Peyer's patch (tissue), 4 donors: ENCODE measurements at regions not wholly inside any gene's neighbourhood (a gene's known extent, or its start where the extent isn't known, plus 50 kb on each side); places are given as distances from the start of the nearest gene placed in this dataset.

Experiments
- CTCF ChIP-seq, 6 experiments: fragments of 450-650 bp in 4 of 6; fragments of 200-600 bp in 2 of 6; sonication (generic) in 1 of 6; IDR thresholded peaks; one replicate each; pipeline ENCODE4 v1.5.1; 2017 to 2019; ENCODE audit warnings: antibody characterized with exemption in 6 of 6, mild to moderate bottlenecking in 3 of 6, moderate library complexity in 1 of 6
- POLR2A ChIP-seq, 2 donors: fragments of 450-650 bp; IDR thresholded peaks; one replicate each; pipeline ENCODE4 v1.5.1; 2017; ENCODE audit warnings: antibody characterized with exemption in 2 of 2, mild to moderate bottlenecking in 2 of 2, moderate library complexity in 2 of 2

- no peak for TF ChIP-seq CTCF (IDR thresholded peaks at IDR 0.05)
- no peak for TF ChIP-seq POLR2A (IDR thresholded peaks at IDR 0.05)
These were observed 137.3 kb upstream of the RXFP1 start for GRCh38 chr4:158384414-158384813.
